ENCODE measurements at regions not wholly inside any gene's neighbourhood (a gene's known extent, or its start where the extent isn't known, plus 50 kb on each side); places are given as distances from the start of the nearest gene placed in this dataset.

- Mint-ChIP-seq H3K9me3 (peaks cover 37 to 38% of the 10 kb centered on the region in 2 experiments), H3K27me3 (ENCODE audit: low read depth) (no peaks in the 10 kb centered on the region), H3K27ac (no peak overlapping the region), H3K36me3 (ENCODE audit: insufficient read depth in 1 of 3, low read depth in 3 of 3) (peaks cover 9 to 29% (median 16%) of the 10 kb centered on the region in 3 experiments), H3K4me1 (no peaks in the 10 kb centered on the region), H3K4me3 (no peak overlapping the region)
- no peak overlapping the region for H2AFZ ChIP-seq (ENCODE audit: low read length)
- no peak overlapping the region for H3K14ac ChIP-seq (ENCODE audit: insufficient read depth, low read length)
- no peak for DNase-seq
- H2BK5ac ChIP-seq (ENCODE audit: insufficient read length, low read length) = no peak overlapping the region
- H4K8ac ChIP-seq (replicated peaks; ENCODE audit: insufficient read length, low read depth, low read length) = no peak overlapping the region
- H2BK15ac ChIP-seq (ENCODE audit: low read depth, low read length) = no peak overlapping the region
- H3K4me2 ChIP-seq (ENCODE audit: insufficient read depth, insufficient read length, low read length) = no peak overlapping the region
- H3K56ac ChIP-seq (ENCODE audit: insufficient read length, low read depth, low read length) = no peak overlapping the region
- H3K9ac ChIP-seq (ENCODE audit: extremely low read depth, insufficient read length, low read length) = no peak overlapping the region
- no peaks in the 10 kb centered on the region for H3K23me2 ChIP-seq (ENCODE audit: insufficient read length, low read depth, low read length, poor library complexity, severe bottlenecking)
- no peak overlapping the region for H3K4ac ChIP-seq (ENCODE audit: low read depth, low read length)
- no peak overlapping the region for H3K23ac ChIP-seq (ENCODE audit: insufficient read length, low read depth, low read length)
- H4K20me1 ChIP-seq (ENCODE audit: control insufficient read depth, insufficient read depth, insufficient read length) = no peaks in the 10 kb centered on the region
- H3K18ac ChIP-seq (ENCODE audit: insufficient read length, low read depth, low read length) = no peak overlapping the region
- H3K79me2 ChIP-seq (ENCODE audit: insufficient read depth, low read length) = no peaks in the 10 kb centered on the region
- H3K27me3 ChIP-seq (ENCODE audit: insufficient read depth, low read length) = no peaks in the 10 kb centered on the region
- TF ChIP-seq, protein P1, sequence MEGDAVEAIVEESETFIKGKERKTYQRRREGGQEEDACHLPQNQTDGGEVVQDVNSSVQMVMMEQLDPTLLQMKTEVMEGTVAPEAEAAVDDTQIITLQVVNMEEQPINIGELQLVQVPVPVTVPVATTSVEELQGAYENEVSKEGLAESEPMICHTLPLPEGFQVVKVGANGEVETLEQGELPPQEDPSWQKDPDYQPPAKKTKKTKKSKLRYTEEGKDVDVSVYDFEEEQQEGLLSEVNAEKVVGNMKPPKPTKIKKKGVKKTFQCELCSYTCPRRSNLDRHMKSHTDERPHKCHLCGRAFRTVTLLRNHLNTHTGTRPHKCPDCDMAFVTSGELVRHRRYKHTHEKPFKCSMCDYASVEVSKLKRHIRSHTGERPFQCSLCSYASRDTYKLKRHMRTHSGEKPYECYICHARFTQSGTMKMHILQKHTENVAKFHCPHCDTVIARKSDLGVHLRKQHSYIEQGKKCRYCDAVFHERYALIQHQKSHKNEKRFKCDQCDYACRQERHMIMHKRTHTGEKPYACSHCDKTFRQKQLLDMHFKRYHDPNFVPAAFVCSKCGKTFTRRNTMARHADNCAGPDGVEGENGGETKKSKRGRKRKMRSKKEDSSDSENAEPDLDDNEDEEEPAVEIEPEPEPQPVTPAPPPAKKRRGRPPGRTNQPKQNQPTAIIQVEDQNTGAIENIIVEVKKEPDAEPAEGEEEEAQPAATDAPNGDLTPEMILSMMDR (conservative IDR thresholded peaks at IDR 0.05) = no peak
- H3K4me1 ChIP-seq (ENCODE audit: insufficient read depth, low read length) = no peaks in the 10 kb centered on the region
- no peaks in the 10 kb centered on the region for H3K79me1 ChIP-seq (ENCODE audit: insufficient read depth, low read depth, low read length, poor library complexity, severe bottlenecking)
- no peak overlapping the region for H3K27ac ChIP-seq (ENCODE audit: insufficient read length, low read depth, low read length)
- H3K9me3 ChIP-seq (ENCODE audit: control insufficient read depth, low read depth, low read length) = no peaks in the 10 kb centered on the region
- no peak overlapping the region for H4K91ac ChIP-seq (ENCODE audit: insufficient read length, low read depth, low read length)
- no peak overlapping the region for H2AK5ac ChIP-seq (ENCODE audit: insufficient read length, low read length)
- no peak overlapping the region for H4K5ac ChIP-seq (ENCODE audit: insufficient read length, low read depth, low read length)
- no peak overlapping the region for H3T11ph ChIP-seq (ENCODE audit: low read length)
- no peak overlapping the region for H2BK120ac ChIP-seq (ENCODE audit: low read depth, low read length, poor library complexity, severe bottlenecking)
- H2BK20ac ChIP-seq (ENCODE audit: low read depth, low read length, poor library complexity, severe bottlenecking) = no peak overlapping the region
- no CpG with 5 or more reads among the region's 1 CpG for WGBS (ENCODE audit: extremely low coverage, insufficient read length, low lambda C conversion rate)
- no peak overlapping the region for H2BK12ac ChIP-seq (ENCODE audit: insufficient read length, low read depth, low read length)
Observed at GRCh38 chr5:43941806-43942205, 338.8 kb downstream of the NNT start.

Data from H9 (cell line).